Lower leg skin (tissue), 4 donors: ENCODE measurements at regions not wholly inside any gene's neighbourhood (a gene's known extent, or its start where the extent isn't known, plus 50 kb on each side); places are given as distances from the start of the nearest gene placed in this dataset.

ENCODE experiments used
- DNase-seq, 2 donors: peaks; one replicate each; pipeline ENCODE4 v3.0.0-alpha.2; 2019; ENCODE audit warnings: low spot score in 2 of 2
- H3K4me3 ChIP-seq: fragments of 200-600 bp; sonication (generic); 2 replicates; pipeline ENCODE4 v1.5.1; 2017; ENCODE audit warnings: mild to moderate bottlenecking, low read depth; ENCODE audit not compliant: poor library complexity, severe bottlenecking
- CTCF ChIP-seq, 3 donors: fragments of 450-650 bp; IDR thresholded peaks; one replicate each; pipeline ENCODE4 v1.5.1; 2016; ENCODE audit warnings: antibody characterized with exemption in 3 of 3, mild to moderate bottlenecking in 3 of 3, moderate library complexity in 2 of 3
- POLR2A ChIP-seq, 2 donors: fragments of 450-650 bp; IDR thresholded peaks; one replicate each; pipeline ENCODE4 v1.6.1; 2016 to 2017; ENCODE audit warnings: antibody characterized with exemption in 2 of 2, mild to moderate bottlenecking in 1 of 2, moderate library complexity in 1 of 2
- WGBS, 2 donors: methylation state at CpG; one replicate each; pipeline ENCODE4 v1.1.5; 2018; 5-methylcytosine and 5-hydroxymethylcytosine counted together
- intact Hi-C: fragments of 100-400 bp; cut with DNase I; formaldehyde crosslinking; loops from one replicate; pipeline ENCODE4 v1.15.0; 2023; ENCODE audit warnings: low total_unique reads

DNA sequence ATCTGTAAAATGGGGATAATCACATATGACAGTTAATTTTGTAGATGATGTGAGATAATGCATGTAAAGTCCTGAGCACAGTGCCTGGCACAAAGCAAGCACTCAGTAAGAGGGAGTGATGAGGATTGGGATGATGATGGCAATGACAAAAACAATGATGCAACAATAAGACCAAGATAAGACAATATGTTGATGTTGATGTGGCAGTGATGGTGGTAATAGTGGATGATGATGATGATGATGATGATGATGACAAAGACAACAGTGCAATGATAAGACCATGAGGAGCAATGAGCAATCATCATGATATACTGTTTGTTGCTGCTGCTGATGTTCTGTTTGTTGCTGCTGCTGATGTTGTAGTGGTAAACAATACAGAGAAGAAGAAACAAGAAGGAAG lies 344.1 kb downstream of the NPIPA8 start:
- no peak for DNase-seq
- TF ChIP-seq POLR2A (IDR thresholded peaks at IDR 0.05), result no peak
- intact Hi-C loops, result no loop called here
- H3K4me3 ChIP-seq, result no peak overlapping the region

DNA sequence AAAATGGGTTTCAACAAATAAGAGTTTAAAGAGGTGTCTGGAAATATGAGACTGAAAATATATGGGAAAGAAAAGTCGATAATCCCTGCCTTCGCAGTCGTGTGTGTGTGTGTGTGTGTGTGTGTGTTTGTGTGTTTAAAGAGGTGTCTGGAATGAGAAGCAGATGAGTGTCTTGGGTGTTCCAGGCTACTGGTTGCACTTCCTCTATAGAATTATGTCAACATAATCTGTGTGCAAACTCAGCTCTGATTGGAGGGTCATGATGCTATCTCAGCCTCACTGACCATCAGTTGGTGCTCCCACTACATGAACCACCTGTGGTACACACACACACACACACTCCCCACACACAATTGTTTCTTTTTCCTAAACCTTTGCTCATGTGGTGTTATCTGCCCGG lies 347.3 kb downstream of the NPIPA8 start:
- DNase-seq, result no peak
- 72 to 76% methylated on average over 4 of the region's 4 CpGs for WGBS, 2 donors
- no peak overlapping the region for H3K4me3 ChIP-seq
- intact Hi-C loops, result no loop called here
- TF ChIP-seq CTCF (IDR thresholded peaks at IDR 0.05) (no peak), POLR2A (IDR thresholded peaks at IDR 0.05) (no peak)

- no peak for TF ChIP-seq CTCF (IDR thresholded peaks at IDR 0.05)
- TF ChIP-seq POLR2A (IDR thresholded peaks at IDR 0.05), result no peak
- no peak overlapping the region for H3K4me3 ChIP-seq
- DNase-seq, result no peak
- WGBS, 2 donors, result 72 to 75% methylated on average over 3 of the region's 3 CpGs
- intact Hi-C loops, result no loop called here
Observed at GRCh38 chr16:17988839-17989238, 347.7 kb downstream of the NPIPA8 start.

GRCh38 chr16:17986991-17987390 lies 349.5 kb downstream of the NPIPA8 start:
- DNase-seq, result no peak
- WGBS, 2 donors, result 70 to 76% methylated on average over 5 of the region's 5 CpGs
- TF ChIP-seq CTCF (IDR thresholded peaks at IDR 0.05) (no peak), POLR2A (IDR thresholded peaks at IDR 0.05) (no peak)
- intact Hi-C loops, result no loop called here
- no peak overlapping the region for H3K4me3 ChIP-seq

- 62 to 67% methylated on average over 8 of the region's 8 CpGs for WGBS, 2 donors
- no peak for TF ChIP-seq CTCF (IDR thresholded peaks at IDR 0.05)
- TF ChIP-seq POLR2A (IDR thresholded peaks at IDR 0.05), result no peak
- no peak overlapping the region for H3K4me3 ChIP-seq
- intact Hi-C loops, result no loop called here
- DNase-seq, result no peak
Observed at GRCh38 chr16:17984810-17985209, 351.7 kb downstream of the NPIPA8 start.

DNA sequence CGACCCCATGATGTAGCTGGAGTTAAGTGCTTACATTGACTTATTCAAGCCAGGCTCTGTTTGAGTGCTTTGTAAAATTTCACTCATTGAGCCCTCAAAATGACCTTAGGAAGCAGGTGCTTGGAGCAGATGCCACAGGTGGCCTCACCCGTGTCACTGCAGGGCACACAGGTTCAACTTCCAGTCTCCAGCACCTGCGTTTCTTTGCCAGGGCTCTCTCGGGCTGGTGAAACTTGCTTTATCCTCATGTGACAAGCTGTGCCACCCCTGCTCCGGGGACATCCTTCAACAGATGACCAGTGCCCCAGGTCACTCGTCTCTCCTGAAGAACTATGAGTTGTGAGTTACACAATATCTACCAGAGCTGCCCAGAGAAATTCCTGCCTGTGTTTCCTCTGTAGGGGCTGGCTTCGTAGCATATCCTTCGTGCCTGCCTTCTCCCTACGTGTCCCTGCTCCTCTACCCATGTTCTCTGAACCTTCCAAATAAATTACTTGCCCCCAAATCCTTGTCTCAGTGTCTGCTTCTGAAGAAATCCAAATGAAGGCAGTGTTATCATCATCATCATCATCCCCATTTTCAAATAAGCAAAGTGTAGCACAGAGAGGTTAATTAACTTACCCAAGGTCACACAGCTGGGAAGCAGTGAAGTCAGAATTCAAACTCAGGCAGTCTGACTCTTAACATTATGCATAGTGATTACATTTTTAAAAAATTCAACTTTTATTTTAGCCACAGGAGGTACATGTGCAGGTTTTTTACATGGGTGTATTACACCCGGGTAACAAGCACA lies 352.5 kb downstream of the NPIPA8 start:
- DNase-seq, result no peak
- WGBS, 2 donors, result 76 to 79% methylated on average over 10 of the region's 10 CpGs
- no peak overlapping the region for H3K4me3 ChIP-seq
- no peak for TF ChIP-seq POLR2A (IDR thresholded peaks at IDR 0.05)
- TF ChIP-seq CTCF (IDR thresholded peaks at IDR 0.05), result no peak
- intact Hi-C loops, result no loop called here
